B cell (primary cell): ENCODE measurements at regions not wholly inside any gene's neighbourhood (a gene's known extent, or its start where the extent isn't known, plus 50 kb on each side); places are given as distances from the start of the nearest gene placed in this dataset.
"Not testable (repeated sequence)": the region's sequence is repeated elsewhere in the genome, so short reads cannot be mapped to it uniquely, and the experiment has no call there.

ENCODE experiments used
- EZH2 ChIP-seq: IDR thresholded peaks from 2 replicates; pipeline ENCODE4 v1.6.1; 2012; ENCODE audit warnings: borderline replicate concordance, low read depth, mild to moderate bottlenecking, moderate library complexity, low read length; ENCODE audit not compliant: insufficient read depth, poor library complexity, severe bottlenecking
- TF ChIP-seq, protein P1 (sequence below): fragments of 200-600 bp; IDR thresholded peaks from one replicate; pipeline ENCODE4 v1.8.0; 2022; ENCODE audit warnings: antibody characterized with exemption, mild to moderate bottlenecking

DNA sequence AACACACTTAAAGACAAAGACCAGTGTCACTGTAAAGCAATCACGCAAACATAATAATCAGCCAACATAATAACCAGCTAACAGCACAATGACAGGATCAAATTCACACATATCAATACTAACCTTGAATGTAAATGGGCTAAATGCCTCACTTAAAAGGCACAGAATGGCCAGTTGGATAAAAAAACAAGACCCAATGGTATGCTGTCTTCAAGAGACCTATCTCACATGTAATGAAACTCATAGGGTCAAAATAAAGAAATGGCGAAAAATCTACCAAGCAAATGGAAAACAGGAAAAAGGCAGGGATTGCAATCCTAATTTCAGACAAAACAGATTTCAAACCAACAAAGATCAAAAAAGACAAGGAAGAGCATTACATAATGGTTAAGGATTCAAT is 78.2 kb upstream of the RAB12 start:
- TF ChIP-seq, protein P1, sequence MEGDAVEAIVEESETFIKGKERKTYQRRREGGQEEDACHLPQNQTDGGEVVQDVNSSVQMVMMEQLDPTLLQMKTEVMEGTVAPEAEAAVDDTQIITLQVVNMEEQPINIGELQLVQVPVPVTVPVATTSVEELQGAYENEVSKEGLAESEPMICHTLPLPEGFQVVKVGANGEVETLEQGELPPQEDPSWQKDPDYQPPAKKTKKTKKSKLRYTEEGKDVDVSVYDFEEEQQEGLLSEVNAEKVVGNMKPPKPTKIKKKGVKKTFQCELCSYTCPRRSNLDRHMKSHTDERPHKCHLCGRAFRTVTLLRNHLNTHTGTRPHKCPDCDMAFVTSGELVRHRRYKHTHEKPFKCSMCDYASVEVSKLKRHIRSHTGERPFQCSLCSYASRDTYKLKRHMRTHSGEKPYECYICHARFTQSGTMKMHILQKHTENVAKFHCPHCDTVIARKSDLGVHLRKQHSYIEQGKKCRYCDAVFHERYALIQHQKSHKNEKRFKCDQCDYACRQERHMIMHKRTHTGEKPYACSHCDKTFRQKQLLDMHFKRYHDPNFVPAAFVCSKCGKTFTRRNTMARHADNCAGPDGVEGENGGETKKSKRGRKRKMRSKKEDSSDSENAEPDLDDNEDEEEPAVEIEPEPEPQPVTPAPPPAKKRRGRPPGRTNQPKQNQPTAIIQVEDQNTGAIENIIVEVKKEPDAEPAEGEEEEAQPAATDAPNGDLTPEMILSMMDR: not testable (repeated sequence)
- TF ChIP-seq EZH2: not testable (repeated sequence)
